DOHH2 (cell line): ENCODE measurements at regions not wholly inside any gene's neighbourhood (a gene's known extent, or its start where the extent isn't known, plus 50 kb on each side); places are given as distances from the start of the nearest gene placed in this dataset.
A peak's percentile ranks its signal among the peaks of the same experiment; 100 is the strongest.

Experiments
- H3F3A ChIP-seq: fragments of 200-600 bp; sonication (generic), shearing (Covaris generic); 2 replicates; pipeline ENCODE4 v1.6.0; 2016; ENCODE audit warnings: antibody characterized with exemption, mild to moderate bottlenecking; ENCODE audit not compliant: control insufficient read depth, insufficient read depth
- H3K27ac ChIP-seq: fragments of 200-600 bp; sonication (generic); 2 replicates; pipeline ENCODE4 v1.5.1; 2014; ENCODE audit warnings: low read depth, mild to moderate bottlenecking, low read length, moderate library complexity
- H3K27me3 ChIP-seq: fragments of 200-600 bp; sonication (generic); 2 replicates; pipeline ENCODE4 v1.6.1; 2014; ENCODE audit warnings: mild to moderate bottlenecking, low read length, mixed read lengths; ENCODE audit not compliant: control insufficient read depth
- H3K36me3 ChIP-seq: fragments of 200-600 bp; sonication (generic); 2 replicates; pipeline ENCODE4 v1.6.1; 2014; ENCODE audit warnings: mild to moderate bottlenecking, low read length, moderate library complexity, mixed read lengths; ENCODE audit not compliant: control insufficient read depth
- H3K4me1 ChIP-seq: fragments of 200-600 bp; sonication (generic); 2 replicates; pipeline ENCODE4 v1.6.1; 2014; ENCODE audit warnings: mild to moderate bottlenecking, low read length, mixed read lengths; ENCODE audit not compliant: control insufficient read depth
- H3K4me2 ChIP-seq: fragments of 200-600 bp; sonication (generic); 2 replicates; pipeline ENCODE4 v1.6.0; 2014; ENCODE audit warnings: mild to moderate bottlenecking, low read length, moderate library complexity
- H3K4me3 ChIP-seq: fragments of 200-600 bp; sonication (generic); 2 replicates; pipeline ENCODE4 v1.5.1; 2014; ENCODE audit warnings: mild to moderate bottlenecking, low read length, mixed read lengths
- H3K79me2 ChIP-seq: fragments of 200-600 bp; sonication (generic); 2 replicates; pipeline ENCODE4 v1.6.1; 2014; ENCODE audit warnings: mild to moderate bottlenecking, low read length, mixed read lengths; ENCODE audit not compliant: control insufficient read depth
- H3K9me2 ChIP-seq: fragments of 200-600 bp; sonication (generic); replicated peaks from 2 replicates; pipeline ENCODE4 v1.6.1; 2014; ENCODE audit warnings: mild to moderate bottlenecking, low read length, mixed read lengths; ENCODE audit not compliant: control insufficient read depth
- H3K9me3 ChIP-seq: fragments of 200-600 bp; sonication (generic); 2 replicates; pipeline ENCODE4 v1.6.1; 2014; ENCODE audit warnings: antibody characterized with exemption, low read length, mixed read lengths; ENCODE audit not compliant: control insufficient read depth, insufficient read depth
- H4K20me1 ChIP-seq: fragments of 200-600 bp; sonication (generic); 2 replicates; pipeline ENCODE4 v1.6.0; 2014; ENCODE audit warnings: low read depth, mild to moderate bottlenecking, antibody characterized with exemption, low read length, moderate library complexity; ENCODE audit not compliant: control insufficient read depth, insufficient read depth
- CTCF ChIP-seq: fragments of 200-600 bp; sonication (generic); IDR thresholded peaks from one replicate; pipeline ENCODE4 v1.5.1; 2014; ENCODE audit warnings: antibody characterized with exemption, mild to moderate bottlenecking, low read depth, low read length; ENCODE audit not compliant: poor library complexity, severe bottlenecking
- EZH2phosphoT487 ChIP-seq: fragments of 200-600 bp; sonication (generic); IDR thresholded peaks from 2 replicates; pipeline ENCODE4 v1.6.1; 2017; ENCODE audit warnings: borderline replicate concordance, mild to moderate bottlenecking, antibody characterized with exemption, low read length, moderate library complexity, mixed read lengths

- no peak overlapping the region for H3K27ac ChIP-seq
- H3F3A ChIP-seq, result no peaks in the 10 kb centered on the region
- TF ChIP-seq EZH2phosphoT487 (no peak), CTCF (peak; percentile 82)
- no peaks in the 10 kb centered on the region for H3K79me2 ChIP-seq
- no peak overlapping the region for H3K4me3 ChIP-seq
- H3K36me3 ChIP-seq, result no peaks in the 10 kb centered on the region
- H3K4me2 ChIP-seq, result no peak overlapping the region
- no peaks in the 10 kb centered on the region for H3K4me1 ChIP-seq
- H3K9me3 ChIP-seq, result no peaks in the 10 kb centered on the region
- H4K20me1 ChIP-seq, result no peaks in the 10 kb centered on the region
- H3K9me2 ChIP-seq, result no peaks in the 10 kb centered on the region
- H3K27me3 ChIP-seq, result peaks cover 7% of the 10 kb centered on the region; the same call in 1 of the 2 replicates
Observed at GRCh38 chr21:33127154-33127867, 57.4 kb downstream of the OLIG1 start.

GRCh38 chr21:33127868-33128242, 57.9 kb downstream of the OLIG1 start:
- Histone ChIP-seq H3K4me3 (no peak overlapping the region), H3K36me3 (no peaks in the 10 kb centered on the region), H3F3A (no peaks in the 10 kb centered on the region), H3K79me2 (no peaks in the 10 kb centered on the region), H3K9me3 (no peaks in the 10 kb centered on the region), H3K27ac (no peak overlapping the region), H3K4me1 (no peaks in the 10 kb centered on the region), H3K9me2 (no peaks in the 10 kb centered on the region), H4K20me1 (no peaks in the 10 kb centered on the region), H3K27me3 (peaks cover 7% of the 10 kb centered on the region; the same call in 1 of the 2 replicates), H3K4me2 (no peak overlapping the region)
- TF ChIP-seq CTCF (no peak), EZH2phosphoT487 (no peak)

- TF ChIP-seq CTCF (no peak), EZH2phosphoT487 (no peak)
- H3K27me3 ChIP-seq, result peaks cover 7% of the 10 kb centered on the region; the same call in 1 of the 2 replicates
- no peaks in the 10 kb centered on the region for H4K20me1 ChIP-seq
- no peak overlapping the region for H3K4me2 ChIP-seq
- H3K36me3 ChIP-seq, result no peaks in the 10 kb centered on the region
- H3K79me2 ChIP-seq, result no peaks in the 10 kb centered on the region
- H3K9me3 ChIP-seq, result no peaks in the 10 kb centered on the region
- no peaks in the 10 kb centered on the region for H3K9me2 ChIP-seq
- no peaks in the 10 kb centered on the region for H3F3A ChIP-seq
- H3K4me3 ChIP-seq, result no peak overlapping the region
- H3K4me1 ChIP-seq, result no peaks in the 10 kb centered on the region
- no peak overlapping the region for H3K27ac ChIP-seq
Observed at GRCh38 chr21:33128538-33128937, 58.6 kb downstream of the OLIG1 start.
